Spleen (tissue), 7 donors: ENCODE measurements at regions not wholly inside any gene's neighbourhood (a gene's known extent, or its start where the extent isn't known, plus 50 kb on each side); places are given as distances from the start of the nearest gene placed in this dataset.

Experiments used
- POLR2A ChIP-seq, 3 donors: fragments of 450-650 bp; IDR thresholded peaks; one replicate each; pipeline ENCODE4 v1.5.1; 2017; ENCODE audit warnings: antibody characterized with exemption in 3 of 3, mild to moderate bottlenecking in 1 of 3
- POLR2AphosphoS5 ChIP-seq, 3 donors: sonication (generic); formaldehyde crosslinking; IDR thresholded peaks; one replicate each; pipeline ENCODE4 v1.5.1; 2017; ENCODE audit warnings: antibody characterized with exemption in 3 of 3
- TF ChIP-seq, protein P1 (sequence below), 11 experiments: fragments of 200-600 bp in 7 of 11; fragments of 450-650 bp in 4 of 11; sonication (generic) in 4 of 11; IDR thresholded peaks in 8 of 11; conservative IDR thresholded peaks in 3 of 11; 1 replicate in 7 of 11; 2 replicates in 4 of 11; pipeline versions ENCODE4 v1.4.0 to v1.8.0; 2016 to 2021; ENCODE audit warnings: antibody characterized with exemption in 11 of 11, inconsistent platforms in 4 of 11, mild to moderate bottlenecking in 1 of 11
- donor health status: DM: no; HTN: no; CAD: no; lungs with moderate emphysema.
- donor health status: DM: no; HTN: no; CAD: no.
- donor health status: DM: no; HTN: no; CAD: no.

GRCh38 chr11:81946831-81947230 lies 786.8 kb downstream of the FAM181B start:
- TF ChIP-seq, protein P1, sequence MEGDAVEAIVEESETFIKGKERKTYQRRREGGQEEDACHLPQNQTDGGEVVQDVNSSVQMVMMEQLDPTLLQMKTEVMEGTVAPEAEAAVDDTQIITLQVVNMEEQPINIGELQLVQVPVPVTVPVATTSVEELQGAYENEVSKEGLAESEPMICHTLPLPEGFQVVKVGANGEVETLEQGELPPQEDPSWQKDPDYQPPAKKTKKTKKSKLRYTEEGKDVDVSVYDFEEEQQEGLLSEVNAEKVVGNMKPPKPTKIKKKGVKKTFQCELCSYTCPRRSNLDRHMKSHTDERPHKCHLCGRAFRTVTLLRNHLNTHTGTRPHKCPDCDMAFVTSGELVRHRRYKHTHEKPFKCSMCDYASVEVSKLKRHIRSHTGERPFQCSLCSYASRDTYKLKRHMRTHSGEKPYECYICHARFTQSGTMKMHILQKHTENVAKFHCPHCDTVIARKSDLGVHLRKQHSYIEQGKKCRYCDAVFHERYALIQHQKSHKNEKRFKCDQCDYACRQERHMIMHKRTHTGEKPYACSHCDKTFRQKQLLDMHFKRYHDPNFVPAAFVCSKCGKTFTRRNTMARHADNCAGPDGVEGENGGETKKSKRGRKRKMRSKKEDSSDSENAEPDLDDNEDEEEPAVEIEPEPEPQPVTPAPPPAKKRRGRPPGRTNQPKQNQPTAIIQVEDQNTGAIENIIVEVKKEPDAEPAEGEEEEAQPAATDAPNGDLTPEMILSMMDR (IDR thresholded peaks at IDR 0.05 in 8 of 11, conservative IDR thresholded peaks at IDR 0.05 in 3 of 11) = no peak
- no peak for TF ChIP-seq POLR2AphosphoS5 (IDR thresholded peaks at IDR 0.05)
- TF ChIP-seq POLR2A (IDR thresholded peaks at IDR 0.05) = no peak
